Epidermal melanocyte (primary cell): ENCODE measurements at regions not wholly inside any gene's neighbourhood (a gene's known extent, or its start where the extent isn't known, plus 50 kb on each side); places are given as distances from the start of the nearest gene placed in this dataset.

Experiments
- DNase-seq: peaks from one replicate; pipeline ENCODE4 v3.0.0; 2011; ENCODE audit warnings: low spot score; ENCODE audit not compliant: insufficient read length

- no peak for DNase-seq
These were observed 487.4 kb downstream of the PDCD6IP start for GRCh38 chr3:34285827-34286188.

GRCh38 chr3:34292605-34293300 lies 494.3 kb downstream of the PDCD6IP start:
- DNase-seq = no peak

GRCh38 chr3:34294240-34294639 lies 495.8 kb downstream of the PDCD6IP start:
- DNase-seq = no peak

GRCh38 chr3:34296796-34297195 lies 498.4 kb downstream of the PDCD6IP start:
- no peak for DNase-seq

- no peak for DNase-seq
These were observed 500.2 kb downstream of the PDCD6IP start for GRCh38 chr3:34298653-34299052.

- DNase-seq = no peak
These were observed 502.2 kb downstream of the PDCD6IP start for GRCh38 chr3:34300621-34301020.

- no peak for DNase-seq
These were observed 502.9 kb downstream of the PDCD6IP start for GRCh38 chr3:34301313-34301712.

GRCh38 chr3:34305266-34305665 lies 506.8 kb downstream of the PDCD6IP start:
- DNase-seq = no peak

GRCh38 chr3:34312684-34313083 lies 514.3 kb downstream of the PDCD6IP start:
- no peak for DNase-seq

GRCh38 chr3:34319881-34320280 lies 521.5 kb downstream of the PDCD6IP start:
- DNase-seq = no peak

- no peak for DNase-seq
These were observed 525.1 kb downstream of the PDCD6IP start for GRCh38 chr3:34323517-34323916.

GRCh38 chr3:34346656-34347055 lies 548.2 kb downstream of the PDCD6IP start:
- no peak for DNase-seq

GRCh38 chr3:34351882-34352777 lies 553.7 kb downstream of the PDCD6IP start:
- no peak for DNase-seq

- no peak for DNase-seq
These were observed 554.4 kb downstream of the PDCD6IP start for GRCh38 chr3:34352778-34353331.

GRCh38 chr3:34357461-34357860 lies 559.0 kb downstream of the PDCD6IP start:
- DNase-seq = no peak

- no peak for DNase-seq
These were observed 560.6 kb downstream of the PDCD6IP start for GRCh38 chr3:34359064-34359463.

GRCh38 chr3:34360713-34361112 lies 562.3 kb downstream of the PDCD6IP start:
- DNase-seq = no peak

- DNase-seq = no peak
These were observed 563.5 kb downstream of the PDCD6IP start for GRCh38 chr3:34361921-34362320.

GRCh38 chr3:34362910-34363309 lies 564.5 kb downstream of the PDCD6IP start:
- no peak for DNase-seq

GRCh38 chr3:34363881-34364280 lies 565.5 kb downstream of the PDCD6IP start:
- DNase-seq = no peak

- no peak for DNase-seq
These were observed 565.9 kb downstream of the PDCD6IP start for GRCh38 chr3:34364335-34364734.

- no peak for DNase-seq
These were observed 566.8 kb downstream of the PDCD6IP start for GRCh38 chr3:34365231-34365630.
